Heart right ventricle (tissue), 16 donors: ENCODE measurements at regions not wholly inside any gene's neighbourhood (a gene's known extent, or its start where the extent isn't known, plus 50 kb on each side); places are given as distances from the start of the nearest gene placed in this dataset.
"Not testable (repeated sequence)": the region's sequence is repeated elsewhere in the genome, so short reads cannot be mapped to it uniquely, and the experiment has no call there.

ENCODE experiments used
- ATAC-seq, 8 donors: fragments of 200-7000 bp; cut with Tn5 transposase; one replicate each; pipeline ENCODE4 v1.9.1; 2020; ENCODE audit warnings: mild to moderate bottlenecking in 8 of 8, moderate library complexity in 8 of 8, moderate number of reproducible peaks in 1 of 8
- DNase-seq, 2 donors: peaks; one replicate each; pipeline ENCODE4 v3.0.0-alpha.2; 2020
- H3K27ac ChIP-seq, 10 donors: fragments of 200-600 bp; sonication (generic) in 2 of 10; one replicate each; pipeline versions ENCODE4 v1.5.0 to v1.8.0; 2020 to 2022; ENCODE audit warnings: mild to moderate bottlenecking in 3 of 10
- H3K27me3 ChIP-seq, 7 donors: fragments of 200-600 bp; one replicate each; pipeline ENCODE4 v1.8.0; 2021 to 2022; ENCODE audit warnings: mild to moderate bottlenecking in 2 of 7
- H3K36me3 ChIP-seq, 9 donors: fragments of 200-600 bp; sonication (generic) in 1 of 9; one replicate each; pipeline versions ENCODE4 v1.5.0 to v1.8.0; 2020 to 2022; ENCODE audit warnings: mild to moderate bottlenecking in 2 of 9
- H3K4me1 ChIP-seq, 9 donors: fragments of 200-600 bp; sonication (generic) in 1 of 9; one replicate each; pipeline versions ENCODE4 v1.5.0 to v1.8.0; 2020 to 2022; ENCODE audit warnings: mild to moderate bottlenecking in 4 of 9
- H3K4me3 ChIP-seq, 10 donors: fragments of 200-600 bp; sonication (generic) in 2 of 10; one replicate each; pipeline versions ENCODE4 v1.5.0 to v1.8.0; 2020 to 2022; ENCODE audit warnings: mild to moderate bottlenecking in 7 of 10, moderate library complexity in 2 of 10
- H3K9me3 ChIP-seq, 11 donors: fragments of 200-600 bp in 10 of 11; sonication (generic) in 2 of 11; one replicate each; pipeline versions ENCODE4 v1.5.0 to v1.8.0; 2013 to 2022; ENCODE audit warnings: mild to moderate bottlenecking in 2 of 11, control low read depth in 1 of 11, moderate library complexity in 1 of 11
- CTCF ChIP-seq, 9 donors: fragments of 200-600 bp; sonication (generic) in 2 of 9; IDR thresholded peaks; one replicate each; pipeline versions ENCODE4 v1.5.0 to v1.8.0; 2021 to 2022; ENCODE audit warnings: antibody characterized with exemption in 9 of 9, mild to moderate bottlenecking in 5 of 9, moderate library complexity in 1 of 9
- WGBS, 2 donors: extraction: QIAGEN DNeasy Blood & Tissue Kit; methylation state at CpG; one replicate each; pipeline ENCODE4 v1.1.7; 2013; ENCODE audit warnings: inconsistent platforms in 1 of 2; 5-methylcytosine and 5-hydroxymethylcytosine counted together
- intact Hi-C, 10 donors: fragments of 100-400 bp; cut with DNase I; formaldehyde crosslinking; loops; one replicate each; pipeline versions ENCODE4 v1.11.1 to v1.14.2; 2022
- donor health status: Arrhythmogenic right ventricular cardiomyopathy.
- donor health status: ischemic (EF 13 %, LVEDD 7.1; RV severe dilation, severe dysfunction).
- donor health status: healthy with polysubstance abuse.
- donor health status: DM: no; HTN: yes; CAD: no.
- donor health status: DM: no; HTN: no; CAD: no.
- donor health status: ischemic (EF 25% LVEDD 6.9; RV normal size, moderate dysfunction).
- donor health status: ischemic (EF 25% LVEDD 5.7; RV mildly dilated, moderate dysfunction).
- donor health status: healthy.
- donor health status: DM: yes; HTN: yes; CAD: no.
- donor health status: Ischemic cardiomyopathy.
- donor health status: ischemic (EF 35%, LVEDD 5.7; RV mildly dilated, moderate dysfunction).
- donor health status: nonischemic (EF 11% LVEDD 7.7; RV severe dilation, severe dysfunction).
- donor health status: DM: yes; HTN: yes; CAD: no.
- donor health status: PGD.
- donor health status: ischemic (EF 29% LVEDD 5.4; RV normal size, mild dysfunction).
- donor health status: nonischemic (EF 23%, LVEDD 6.1; RV moderate dilation, normal function).

- no peaks in the 10 kb centered on the region for H3K9me3 ChIP-seq
- H3K27ac ChIP-seq = no peak overlapping the region
- no peak overlapping the region for H3K4me3 ChIP-seq
- no peak for TF ChIP-seq CTCF (IDR thresholded peaks at IDR 0.05)
- DNase-seq (no peak), ATAC-seq (no peak)
- 94 to 96% methylated on average over 9 of the region's 9 CpGs for WGBS, 2 donors
- no peaks in the 10 kb centered on the region for H3K27me3 ChIP-seq
- intact Hi-C loops = no loop called here
- H3K4me1 ChIP-seq = peaks cover 2 to 38% (median 6%) of the 10 kb centered on the region in 9 donors
- no peaks in the 10 kb centered on the region for H3K36me3 ChIP-seq
Observed at GRCh38 chr4:55028196-55028595, 97.2 kb downstream of the KDR start.

GRCh38 chr4:55027596-55027995, 97.8 kb downstream of the KDR start:
- Histone ChIP-seq H3K27me3 (no peaks in the 10 kb centered on the region), H3K36me3 (no peaks in the 10 kb centered on the region), H3K4me3 (no peak overlapping the region), H3K4me1 (peaks cover 0 to 32% (median 2%) of the 10 kb centered on the region in 9 donors), H3K27ac (no peak overlapping the region), H3K9me3 (no peaks in the 10 kb centered on the region)
- ATAC-seq = no peak
- no peak for TF ChIP-seq CTCF (IDR thresholded peaks at IDR 0.05)
- no peak for DNase-seq
- intact Hi-C loops = no loop called here
- WGBS, 2 donors = 94 to 97% methylated on average over 2 of the region's 2 CpGs

- H3K9me3 ChIP-seq, H3K27ac ChIP-seq, intact Hi-C loops, DNase-seq, H3K36me3 ChIP-seq, ATAC-seq, H3K4me3 ChIP-seq, H3K27me3 ChIP-seq: not testable (repeated sequence)
- H3K4me1 ChIP-seq = peaks cover 0 to 11% (median 0%) of the 10 kb centered on the region in 9 donors
- 79 to 82% methylated on average over 6 of the region's 6 CpGs for WGBS, 2 donors
Observed at GRCh38 chr4:55025456-55025855, 99.9 kb downstream of the KDR start.

GRCh38 chr4:55023030-55023429, 102.4 kb downstream of the KDR start:
- WGBS, 2 donors = 97 to 99% methylated on average over 2 of the region's 2 CpGs
- Histone ChIP-seq H3K4me1 (no peaks in the 10 kb centered on the region), H3K27ac (no peak overlapping the region), H3K9me3 (no peaks in the 10 kb centered on the region), H3K4me3 (no peak overlapping the region), H3K27me3 (no peaks in the 10 kb centered on the region), H3K36me3 (no peaks in the 10 kb centered on the region)
- intact Hi-C loops = no loop called here
- TF ChIP-seq CTCF (IDR thresholded peaks at IDR 0.05) = no peak
- DNase-seq (no peak), ATAC-seq (no peak)

- no peaks in the 10 kb centered on the region for H3K4me1 ChIP-seq
- DNase-seq (no peak), ATAC-seq (no peak)
- no peaks in the 10 kb centered on the region for H3K27me3 ChIP-seq
- H3K9me3 ChIP-seq = no peaks in the 10 kb centered on the region
- intact Hi-C loops = no loop called here
- WGBS, 2 donors = 34 to 92% methylated on average over 1 of the region's 1 CpG
- no peak overlapping the region for H3K27ac ChIP-seq
- no peak overlapping the region for H3K4me3 ChIP-seq
- H3K36me3 ChIP-seq = no peaks in the 10 kb centered on the region
- no peak for TF ChIP-seq CTCF (IDR thresholded peaks at IDR 0.05)
Observed at GRCh38 chr4:55021214-55021613, 104.2 kb downstream of the KDR start.
